Endothelial cell of umbilical vein (primary cell): ENCODE measurements at regions not wholly inside any gene's neighbourhood (a gene's known extent, or its start where the extent isn't known, plus 50 kb on each side); places are given as distances from the start of the nearest gene placed in this dataset.

Experiments
- BruUV-seq: library from RNA; stranded (reverse); fragments of 400-500 nt; replicated peaks from 2 replicates; lab custom pipeline; 2021; lab: Mats Ljungman, UMichigan
- CTCF ChIA-PET: fragments of 300-600, 350-600 bp; sonication (Branson Sonifier 250); formaldehyde crosslinking; loops from one replicate; lab custom pipeline; 2021; ENCODE audit warnings: antibody characterized with exemption, inconsistent platforms; lab: Charles Lee
- POLR2A ChIA-PET: fragments of 300-600, 350-600 bp; sonication (Branson Sonifier 250); formaldehyde crosslinking; loops from one replicate; lab custom pipeline; 2021; ENCODE audit warnings: antibody characterized with exemption, inconsistent platforms; lab: Charles Lee
- DNase-seq: peaks from one replicate; pipeline ENCODE4 v3.0.0-alpha.2; 2011; ENCODE audit warnings: low read depth, low spot score
- FAIRE-seq: peaks from 2 replicates; lab custom pipeline; 2011; peaks lifted over from hg19 to GRCh38; lab: Jason Lieb, UNC
- H2AFZ ChIP-seq: 2 replicates; pipeline ENCODE4 v1.6.0; 2012; ENCODE audit warnings: low read depth, low read length, control low read depth, inconsistent platforms
- H3K27ac ChIP-seq: 2 replicates; pipeline ENCODE4 v1.5.1; 2011; ENCODE audit warnings: low read depth, mild to moderate bottlenecking, control low read depth, low read length, moderate library complexity; ENCODE audit not compliant: insufficient read depth
- H3K27me3 ChIP-seq, 2 experiments: 2 replicates each; pipeline versions ENCODE4 v1.6.0 to v1.6.1; 2011; ENCODE audit warnings: low read length in 2 of 2, mixed read lengths in 1 of 2; ENCODE audit not compliant: control insufficient read depth in 2 of 2, insufficient read depth in 2 of 2
- H3K36me3 ChIP-seq, 2 experiments: 2 replicates in 1 of 2; 3 replicates in 1 of 2; pipeline ENCODE4 v1.5.1; 2011; ENCODE audit warnings: low read length in 2 of 2, mild to moderate bottlenecking in 1 of 2, moderate library complexity in 1 of 2; ENCODE audit not compliant: control insufficient read depth in 2 of 2, insufficient read depth in 2 of 2; ENCODE audit errors: extremely low read depth in 1 of 2
- H3K4me1 ChIP-seq: 3 replicates; pipeline ENCODE4 v1.5.1; 2011; ENCODE audit warnings: mild to moderate bottlenecking, low read length; ENCODE audit not compliant: control insufficient read depth, insufficient read depth; ENCODE audit errors: extremely low read depth
- H3K4me2 ChIP-seq: 2 replicates; pipeline ENCODE4 v1.6.1; 2011; ENCODE audit warnings: low read length, control low read depth, mixed read lengths; ENCODE audit not compliant: insufficient read depth
- H3K4me3 ChIP-seq, 3 experiments: fragments of 200-600 bp in 1 of 3; sonication (generic), shearing (Covaris generic) in 1 of 3; replicated peaks in 1 of 3; 2 replicates each; pipeline ENCODE4 v1.5.1; 2011 to 2016; ENCODE audit warnings: control low read depth in 3 of 3, low read length in 3 of 3, mild to moderate bottlenecking in 2 of 3, inconsistent platforms in 1 of 3, low read depth in 1 of 3, moderate library complexity in 1 of 3; ENCODE audit not compliant: insufficient read depth in 1 of 3
- H3K79me2 ChIP-seq: 2 replicates; pipeline ENCODE4 v1.6.0; 2012; ENCODE audit warnings: low read length, inconsistent platforms; ENCODE audit not compliant: control insufficient read depth, insufficient read depth
- H3K9ac ChIP-seq: replicated peaks from 2 replicates; pipeline ENCODE3; 2011; ENCODE audit warnings: low read length, control low read depth; ENCODE audit not compliant: insufficient read depth; ENCODE audit errors: extremely low read depth
- H3K9me1 ChIP-seq: replicated peaks from 3 replicates; pipeline ENCODE4 v1.6.0; 2011; ENCODE audit warnings: mild to moderate bottlenecking, low read length; ENCODE audit not compliant: control insufficient read depth, insufficient read depth; ENCODE audit errors: extremely low read depth
- H3K9me3 ChIP-seq: replicated peaks from 2 replicates; pipeline ENCODE4 v1.5.1; 2012; ENCODE audit warnings: low read length, inconsistent platforms; ENCODE audit not compliant: control insufficient read depth, insufficient read depth
- H4K20me1 ChIP-seq: replicated peaks from 2 replicates; pipeline ENCODE3; 2011; ENCODE audit warnings: mild to moderate bottlenecking, low read length; ENCODE audit not compliant: control insufficient read depth, insufficient read depth; ENCODE audit errors: extremely low read depth
- CTCF ChIP-seq, 2 donors: IDR thresholded peaks; 1 replicate in 1 of 2; 2 replicates in 1 of 2; pipeline ENCODE4 v1.5.1; 2011; ENCODE audit warnings: low read length in 2 of 2, mild to moderate bottlenecking in 2 of 2, moderate library complexity in 2 of 2, control low read depth in 1 of 2, inconsistent platforms in 1 of 2, low read depth in 1 of 2; ENCODE audit not compliant: insufficient read depth in 1 of 2; ENCODE audit errors: extremely low read depth in 1 of 2
- EZH2 ChIP-seq: IDR thresholded peaks from 2 replicates; pipeline ENCODE4 v1.6.1; 2012; ENCODE audit warnings: borderline replicate concordance, low read depth, mild to moderate bottlenecking, moderate library complexity, low read length, inconsistent platforms; ENCODE audit not compliant: severe bottlenecking
- FOS ChIP-seq: IDR thresholded peaks from 2 replicates; pipeline ENCODE4 v1.6.1; 2011; ENCODE audit warnings: mild to moderate bottlenecking, low read length, moderate library complexity, borderline replicate concordance; ENCODE audit not compliant: insufficient read depth
- GATA2 ChIP-seq: IDR thresholded peaks from 2 replicates; pipeline ENCODE4 v1.7.0; 2011; ENCODE audit warnings: low read depth, mild to moderate bottlenecking, moderate library complexity, mixed read lengths, low read length; ENCODE audit not compliant: insufficient read length, insufficient read depth
- JUN ChIP-seq: IDR thresholded peaks from 2 replicates; pipeline ENCODE4 v1.6.1; 2011; ENCODE audit warnings: borderline replicate concordance, low read depth; ENCODE audit not compliant: insufficient read length, insufficient read depth
- MYC ChIP-seq: IDR thresholded peaks from one replicate; pipeline ENCODE4 v1.6.1; 2011; ENCODE audit warnings: mild to moderate bottlenecking, low read depth, low read length
- POLR2A ChIP-seq: IDR thresholded peaks from 2 replicates; pipeline ENCODE4 v1.6.1; 2012; ENCODE audit warnings: low read depth, mild to moderate bottlenecking, control low read depth, low read length
- POLR2AphosphoS5 ChIP-seq: IDR thresholded peaks from 2 replicates; pipeline ENCODE4 v1.6.1; 2012; ENCODE audit warnings: low read depth, mild to moderate bottlenecking, control low read depth, low read length, moderate library complexity; ENCODE audit not compliant: insufficient read depth
- dilution Hi-C: fragments of 300-500 bp; cut with MboI; formaldehyde crosslinking; loops from one replicate; pipeline ENCODE4 v1.15.0; 2019; ENCODE audit warnings: low sequenced_read_pairs; ENCODE audit not compliant: extremely low pct_ligation_motif_present
- intact Hi-C: fragments of 100-400 bp; cut with micrococcal nuclease; formaldehyde crosslinking; loops from one replicate; pipeline ENCODE4 v1.10.0; 2022
- TF ChIP-seq, protein P1 (sequence below): IDR thresholded peaks from 2 replicates; pipeline ENCODE4 v1.6.1; 2011; ENCODE audit not compliant: insufficient read depth, insufficient read length

DNA sequence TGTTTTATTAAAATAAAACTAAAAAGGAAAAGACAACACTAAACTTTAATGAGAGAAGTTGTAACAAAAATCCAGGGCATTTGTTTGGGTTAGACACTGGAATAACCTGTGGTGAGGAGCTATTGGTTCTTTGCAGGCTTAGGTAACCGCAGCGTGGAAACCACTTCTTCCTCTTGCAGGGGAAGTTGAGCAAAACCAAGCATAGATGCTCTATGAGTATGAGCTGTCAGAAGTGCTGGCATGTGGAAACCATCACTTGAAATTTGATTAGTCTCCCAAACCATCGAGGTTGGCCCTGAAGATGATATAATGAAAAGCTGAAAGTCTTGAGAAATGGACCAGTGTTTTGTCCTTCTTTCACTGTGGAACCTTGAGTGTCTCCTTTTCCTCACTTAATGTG is 127.1 kb upstream of the RBMS3 start:
- DNase-seq (no peak), FAIRE-seq (no peak)
- no peak overlapping the region for H3K4me2 ChIP-seq
- POLR2A ChIA-PET, result no interaction called here
- H3K4me3 ChIP-seq, result no peak overlapping the region
- no peaks in the 10 kb centered on the region for H3K4me1 ChIP-seq
- no peaks in the 10 kb centered on the region for H3K9me1 ChIP-seq
- no peak overlapping the region for H3K27ac ChIP-seq
- CTCF ChIA-PET, result interaction anchor here (1.0 to 1.6 kb wide), 5 partner anchors 9 to 238 kb away, joined by 3 to 4 read pairs (median 3); partner anchors contain the start of gene RBMS3
- H3K9me3 ChIP-seq, result no peaks in the 10 kb centered on the region
- TF ChIP-seq CTCF (IDR thresholded peaks at IDR 0.05; ENCODE audit: extremely low read depth in 1 of 2, insufficient read depth in 1 of 2, low read depth in 1 of 2, low read length in 2 of 2) (no peak), MYC (no peak), FOS (no peak), JUN (no peak), POLR2A (no peak), POLR2AphosphoS5 (no peak), GATA2 (no peak), EZH2 (no peak)
- TF ChIP-seq, protein P1, sequence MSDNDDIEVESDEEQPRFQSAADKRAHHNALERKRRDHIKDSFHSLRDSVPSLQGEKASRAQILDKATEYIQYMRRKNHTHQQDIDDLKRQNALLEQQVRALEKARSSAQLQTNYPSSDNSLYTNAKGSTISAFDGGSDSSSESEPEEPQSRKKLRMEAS, result no peak
- no TSS peak for BruUV-seq
- dilution Hi-C loops, result no loop called here
- H4K20me1 ChIP-seq, result no peaks in the 10 kb centered on the region
- H2AFZ ChIP-seq, result no peak overlapping the region
- no peaks in the 10 kb centered on the region for H3K79me2 ChIP-seq
- intact Hi-C loops, result no loop called here
- H3K36me3 ChIP-seq, result no peaks in the 10 kb centered on the region
- no peak overlapping the region for H3K9ac ChIP-seq
- H3K27me3 ChIP-seq, result no peaks in the 10 kb centered on the region
